RWPE1 (cell line): ENCODE measurements at regions not wholly inside any gene's neighbourhood (a gene's known extent, or its start where the extent isn't known, plus 50 kb on each side); places are given as distances from the start of the nearest gene placed in this dataset.

ENCODE experiments used
- CTCF ChIA-PET: fragments of 350-600 bp; sonication (Branson Sonifier 250); formaldehyde crosslinking; extraction: SDS; loops from one replicate; lab custom pipeline; 2021; lab: Yijun Ruan, JAX
- POLR2A ChIA-PET: fragments of 400-600 bp; formaldehyde crosslinking; extraction: SDS; loops from one replicate; lab custom pipeline; 2020; ENCODE audit warnings: antibody characterized with exemption; ENCODE audit not compliant: low non-redundant PET; lab: Yijun Ruan, JAX
- DNase-seq: peaks from one replicate; pipeline ENCODE4 v3.0.0; 2012; ENCODE audit warnings: low spot score
- H3K27ac ChIP-seq: fragments of 450-650 bp; 2 replicates; pipeline ENCODE4 v1.5.1; 2017
- CTCF ChIP-seq: fragments of 450-650 bp; conservative IDR thresholded peaks from 2 replicates; pipeline ENCODE4 v1.5.1; 2017; ENCODE audit warnings: low read depth, mild to moderate bottlenecking

GRCh38 chr2:2869553-2869952 lies 508.1 kb downstream of the EIPR1 start:
- CTCF ChIA-PET, result no interaction called here
- DNase-seq, result no peak
- POLR2A ChIA-PET, result no interaction called here
- no peak for TF ChIP-seq CTCF
- no peak overlapping the region for H3K27ac ChIP-seq

GRCh38 chr2:2868085-2868484 lies 509.5 kb downstream of the EIPR1 start:
- no peak overlapping the region for H3K27ac ChIP-seq
- no peak for TF ChIP-seq CTCF
- CTCF ChIA-PET, result no interaction called here
- POLR2A ChIA-PET, result no interaction called here
- no peak for DNase-seq

GRCh38 chr2:2867397-2867979 lies 510.1 kb downstream of the EIPR1 start:
- no peak for TF ChIP-seq CTCF
- ChIA-PET CTCF (no interaction called here), POLR2A (no interaction called here)
- no peak overlapping the region for H3K27ac ChIP-seq
- no peak for DNase-seq

GRCh38 chr2:2866459-2866858 lies 511.2 kb downstream of the EIPR1 start:
- no peak for DNase-seq
- CTCF ChIA-PET, result no interaction called here
- no peak for TF ChIP-seq CTCF
- POLR2A ChIA-PET, result no interaction called here
- H3K27ac ChIP-seq, result no peak overlapping the region

- H3K27ac ChIP-seq, result no peak overlapping the region
- TF ChIP-seq CTCF, result no peak
- ChIA-PET CTCF (no interaction called here), POLR2A (no interaction called here)
- no peak for DNase-seq
These were observed 515.2 kb downstream of the EIPR1 start for GRCh38 chr2:2862386-2862785.

- no peak overlapping the region for H3K27ac ChIP-seq
- ChIA-PET POLR2A (no interaction called here), CTCF (no interaction called here)
- DNase-seq, result no peak
- TF ChIP-seq CTCF, result no peak
These were observed 515.9 kb downstream of the EIPR1 start for GRCh38 chr2:2861666-2862240.
